IMR-90 (cell line): ENCODE measurements at regions not wholly inside any gene's neighbourhood (a gene's known extent, or its start where the extent isn't known, plus 50 kb on each side); places are given as distances from the start of the nearest gene placed in this dataset.

Experiments used
- ATAC-seq: fragments of 200-7000 bp; cut with Tn5 transposase; 2 replicates; pipeline ENCODE4 v1.9.1; 2020; ENCODE audit warnings: low read depth, mild to moderate bottlenecking, moderate library complexity
- BruUV-seq: library from RNA; stranded (reverse); fragments of 400-500 nt; replicated peaks from 2 replicates; lab custom pipeline; 2021; lab: Mats Ljungman, UMichigan
- CTCF ChIA-PET: fragments of 300-600 bp; formaldehyde crosslinking; extraction: SDS; loops from one replicate; lab custom pipeline; 2021; ENCODE audit warnings: antibody characterized with exemption; lab: Yijun Ruan, JAX
- POLR2A ChIA-PET: fragments of 300-600 bp; sonication (Branson Sonifier 250); formaldehyde crosslinking; loops from one replicate; lab custom pipeline; 2022; ENCODE audit warnings: antibody characterized with exemption; ENCODE audit not compliant: unreplicated experiment; lab: Charles Lee
- DNase-seq: peaks from one replicate; pipeline ENCODE4 v3.0.0; 2013
- H2AFZ ChIP-seq: replicated peaks from 2 replicates; pipeline ENCODE3; 2013; ENCODE audit warnings: low read length, mild to moderate bottlenecking; ENCODE audit not compliant: poor library complexity
- H2AK5ac ChIP-seq: 2 replicates; pipeline ENCODE4 v1.6.1; 2013; ENCODE audit warnings: low read depth, low read length, inconsistent platforms
- H2AK9ac ChIP-seq: replicated peaks from 2 replicates; pipeline ENCODE3; 2013; ENCODE audit warnings: mild to moderate bottlenecking, low read depth, low read length, moderate library complexity; ENCODE audit not compliant: poor library complexity
- H2BK120ac ChIP-seq: 2 replicates; pipeline ENCODE4 v1.6.1; 2013; ENCODE audit warnings: low read depth, low read length, inconsistent platforms
- H2BK15ac ChIP-seq: 3 replicates; pipeline ENCODE4 v1.6.1; 2013; ENCODE audit warnings: low read depth, low read length, inconsistent platforms
- H2BK20ac ChIP-seq: 2 replicates; pipeline ENCODE4 v1.6.1; 2013; ENCODE audit warnings: low read depth, mild to moderate bottlenecking, inconsistent platforms, low read length, moderate library complexity
- H2BK5ac ChIP-seq: 2 replicates; pipeline ENCODE4 v1.6.1; 2013; ENCODE audit warnings: mild to moderate bottlenecking, low read depth, low read length, inconsistent platforms; ENCODE audit not compliant: poor library complexity, severe bottlenecking
- H3K14ac ChIP-seq: replicated peaks from 2 replicates; pipeline ENCODE4 v1.6.1; 2013; ENCODE audit warnings: low read depth, low read length, inconsistent platforms
- H3K18ac ChIP-seq: 2 replicates; pipeline ENCODE4 v1.6.1; 2013; ENCODE audit warnings: low read depth, low read length, control low read depth
- H3K23ac ChIP-seq: 2 replicates; pipeline ENCODE4 v1.6.1; 2013; ENCODE audit warnings: low read depth, low read length, inconsistent platforms
- H3K27ac ChIP-seq: 2 replicates; pipeline ENCODE4 v1.5.1; 2013; ENCODE audit warnings: mild to moderate bottlenecking, control low read depth, low read length; ENCODE audit not compliant: insufficient read depth
- H3K27me3 ChIP-seq: 2 replicates; pipeline ENCODE4 v1.6.1; 2013; ENCODE audit warnings: low read length; ENCODE audit not compliant: control insufficient read depth, insufficient read depth
- H3K36me3 ChIP-seq: 2 replicates; pipeline ENCODE4 v1.6.1; 2013; ENCODE audit warnings: low read length, mixed read lengths; ENCODE audit not compliant: control insufficient read depth, insufficient read depth
- H3K4ac ChIP-seq: 2 replicates; pipeline ENCODE4 v1.6.1; 2013; ENCODE audit warnings: low read depth, low read length, inconsistent platforms
- H3K4me1 ChIP-seq: 2 replicates; pipeline ENCODE4 v1.6.1; 2013; ENCODE audit warnings: low read length, mixed read lengths; ENCODE audit not compliant: control insufficient read depth, insufficient read depth
- H3K4me2 ChIP-seq: 2 replicates; pipeline ENCODE4 v1.6.1; 2013; ENCODE audit warnings: low read depth, mild to moderate bottlenecking, control low read depth, low read length, moderate library complexity
- H3K4me3 ChIP-seq: 2 replicates; pipeline ENCODE4 v1.5.1; 2013; ENCODE audit warnings: low read depth, mild to moderate bottlenecking, control low read depth, low read length, moderate library complexity; ENCODE audit not compliant: insufficient read depth
- H3K56ac ChIP-seq: 2 replicates; pipeline ENCODE4 v1.6.1; 2013; ENCODE audit warnings: low read length, inconsistent platforms; ENCODE audit not compliant: insufficient read depth; ENCODE audit errors: extremely low read depth
- H3K79me1 ChIP-seq, 2 experiments: 2 replicates each; pipeline ENCODE4 v1.6.1; 2013; ENCODE audit warnings: low read length in 2 of 2, inconsistent platforms in 1 of 2, low read depth in 1 of 2
- H3K9ac ChIP-seq: 2 replicates; pipeline ENCODE4 v1.6.1; 2013; ENCODE audit warnings: low read depth, low read length, control low read depth
- H3K9me1 ChIP-seq: 2 replicates; pipeline ENCODE4 v1.6.1; 2013; ENCODE audit warnings: low read length, inconsistent platforms; ENCODE audit not compliant: insufficient read depth
- H3K9me3 ChIP-seq: 2 replicates; pipeline ENCODE4 v1.6.1; 2013; ENCODE audit warnings: low read length; ENCODE audit not compliant: control insufficient read depth, insufficient read depth
- H4K20me1 ChIP-seq: 2 replicates; pipeline ENCODE4 v1.6.1; 2013; ENCODE audit warnings: low read length, inconsistent platforms; ENCODE audit not compliant: insufficient read depth
- H4K5ac ChIP-seq: 2 replicates; pipeline ENCODE4 v1.6.1; 2013; ENCODE audit warnings: mild to moderate bottlenecking, low read depth, low read length, control low read depth
- H4K8ac ChIP-seq, 2 experiments: 2 replicates each; pipeline ENCODE4 v1.6.1; 2013; ENCODE audit warnings: low read depth in 2 of 2, low read length in 2 of 2, control low read depth in 1 of 2, inconsistent platforms in 1 of 2
- H4K91ac ChIP-seq: 2 replicates; pipeline ENCODE4 v1.6.1; 2013; ENCODE audit warnings: low read depth, low read length, inconsistent platforms; ENCODE audit not compliant: insufficient read depth
- BHLHE40 ChIP-seq: fragments of 150-350 bp; IDR thresholded peaks from 2 replicates; pipeline ENCODE4 v1.6.1; 2016; ENCODE audit warnings: mild to moderate bottlenecking, low read depth, low read length
- CEBPB ChIP-seq: IDR thresholded peaks from 2 replicates; pipeline ENCODE4 v1.6.1; 2012; ENCODE audit warnings: low read depth, low read length, improper control_type of control experiment
- CHD1 ChIP-seq: IDR thresholded peaks from 2 replicates; pipeline ENCODE4 v1.6.1; 2012; ENCODE audit warnings: low read depth, low read length, improper control_type of control experiment
- CTCF ChIP-seq: conservative IDR thresholded peaks from 2 replicates; pipeline ENCODE4 v1.5.1; 2012; ENCODE audit warnings: mild to moderate bottlenecking, low read depth, low read length, improper control_type of control experiment
- FOS ChIP-seq: fragments of 150-350 bp; IDR thresholded peaks from 2 replicates; pipeline ENCODE4 v1.6.1; 2016; ENCODE audit warnings: low read depth, low read length
- MAFK ChIP-seq: IDR thresholded peaks from 2 replicates; pipeline ENCODE4 v1.6.1; 2012; ENCODE audit warnings: low read depth, low read length, improper control_type of control experiment
- MAZ ChIP-seq: IDR thresholded peaks from 2 replicates; pipeline ENCODE4 v1.6.1; 2012; ENCODE audit warnings: low read depth, mild to moderate bottlenecking, low read length, improper control_type of control experiment, moderate library complexity, borderline replicate concordance
- MXI1 ChIP-seq: IDR thresholded peaks from 2 replicates; pipeline ENCODE4 v1.6.1; 2012; ENCODE audit warnings: low read depth, mild to moderate bottlenecking, low read length, moderate library complexity, borderline replicate concordance
- NFE2L2 ChIP-seq: fragments of 150-350 bp; IDR thresholded peaks from 2 replicates; pipeline ENCODE4 v1.6.1; 2016; ENCODE audit warnings: low read depth, mild to moderate bottlenecking, low read length
- POLR2A ChIP-seq: IDR thresholded peaks from 2 replicates; pipeline ENCODE4 v1.6.1; 2012; ENCODE audit warnings: mild to moderate bottlenecking, low read depth, low read length
- RAD21 ChIP-seq: IDR thresholded peaks from 2 replicates; pipeline ENCODE4 v1.6.1; 2012; ENCODE audit warnings: low read length, improper control_type of control experiment
- RCOR1 ChIP-seq: IDR thresholded peaks from 2 replicates; pipeline ENCODE4 v1.6.1; 2012; ENCODE audit warnings: mild to moderate bottlenecking, low read length, improper control_type of control experiment; ENCODE audit not compliant: insufficient replicate concordance
- RFX5 ChIP-seq: IDR thresholded peaks from 2 replicates; pipeline ENCODE4 v1.8.0; 2012; ENCODE audit warnings: low read depth, mild to moderate bottlenecking, low read length, moderate library complexity
- SMC3 ChIP-seq: fragments of 150-350 bp; IDR thresholded peaks from 2 replicates; pipeline ENCODE4 v1.6.1; 2016; ENCODE audit warnings: low read depth, mild to moderate bottlenecking, antibody characterized with exemption, low read length, moderate library complexity
- USF2 ChIP-seq: fragments of 150-350 bp; IDR thresholded peaks from 2 replicates; pipeline ENCODE4 v1.6.1; 2017; ENCODE audit warnings: mild to moderate bottlenecking, antibody characterized with exemption, low read length, low read depth
- WGBS, 2 experiments: methylation state at CpG; one replicate each; pipeline versions ENCODE4 v1.1.5 to v1.1.7; 2013; ENCODE audit warnings: missing lambda C conversion rate in 2 of 2; ENCODE audit not compliant: insufficient read length in 1 of 2; ENCODE audit errors: extremely low coverage in 2 of 2; 5-methylcytosine and 5-hydroxymethylcytosine counted together
- dilution Hi-C: fragments of 300-500 bp; cut with HindIII; formaldehyde crosslinking; loops from one replicate; pipeline ENCODE4 v1.14.3; 2018; ENCODE audit warnings: low sequenced_read_pairs; ENCODE audit not compliant: unreplicated experiment
- in situ Hi-C: fragments of 300-500 bp; cut with MboI; formaldehyde crosslinking; loops from 3 replicates; pipeline ENCODE4 v1.14.3; 2019; ENCODE audit warnings: low sequenced_read_pairs, inconsistent platforms, mixed read lengths
- intact Hi-C: fragments of 100-400 bp; cut with micrococcal nuclease; formaldehyde crosslinking; loops from 2 replicates; pipeline ENCODE4 v1.10.0; 2022
- TF ChIP-seq, protein P1 (sequence below): fragments of 150-350 bp; IDR thresholded peaks from 2 replicates; pipeline ENCODE4 v1.6.1; 2016; ENCODE audit warnings: low read depth, mild to moderate bottlenecking, low read length, moderate library complexity, borderline replicate concordance

DNA sequence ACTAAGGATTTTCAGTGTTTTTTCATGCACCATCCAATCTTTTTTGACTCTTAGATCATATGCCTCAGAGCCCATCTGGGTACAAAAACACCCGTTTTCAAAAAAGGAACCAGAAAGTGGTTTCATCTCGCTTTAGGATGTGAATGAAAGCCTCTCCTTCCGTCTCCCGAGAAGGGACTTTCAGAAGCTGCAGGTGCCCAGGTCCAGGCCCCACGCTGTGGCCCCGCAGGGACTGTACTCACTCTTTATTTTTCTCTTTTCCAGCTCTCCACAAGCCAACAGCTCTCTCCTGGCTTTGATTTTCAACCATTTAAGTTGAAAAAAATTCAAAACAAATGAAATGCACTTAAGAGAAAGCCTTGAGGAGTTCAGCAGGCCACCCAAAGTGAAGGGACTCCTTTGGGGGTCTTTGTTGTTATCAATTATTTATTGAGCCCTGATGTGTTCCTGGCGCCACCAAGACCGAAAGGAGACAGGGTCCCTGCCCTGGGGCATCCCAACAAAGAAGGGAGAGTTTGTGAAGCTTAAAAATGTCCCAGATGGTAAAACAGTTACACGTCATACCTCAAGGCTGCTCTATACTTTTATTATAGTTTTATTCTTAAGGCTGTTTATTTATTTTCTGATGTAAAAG lies 467.3 kb downstream of the PREX1 start:
- Histone ChIP-seq H3K4ac (no peak overlapping the region), H2AK5ac (no peak overlapping the region), H2BK120ac (no peak overlapping the region), H3K9me3 (no peaks in the 10 kb centered on the region), H4K91ac (no peak overlapping the region), H3K27ac (no peak overlapping the region), H3K18ac (no peak overlapping the region), H2BK5ac (no peak overlapping the region), H3K4me3 (no peak overlapping the region), H2BK20ac (no peak overlapping the region), H4K20me1 (no peaks in the 10 kb centered on the region), H3K56ac (no peak overlapping the region), H4K5ac (no peak overlapping the region), H3K9me1 (no peaks in the 10 kb centered on the region), H4K8ac (no peak overlapping the region), H2AK9ac (no peak overlapping the region), H3K4me1 (no peaks in the 10 kb centered on the region), H3K79me1 (no peaks in the 10 kb centered on the region), H2BK15ac (no peak overlapping the region), H3K23ac (no peak overlapping the region), H3K27me3 (no peaks in the 10 kb centered on the region; the same call in 1 of the 2 replicates), H3K14ac (no peak overlapping the region), H2AFZ (no peak overlapping the region), H3K4me2 (no peak overlapping the region), H3K9ac (no peak overlapping the region), H3K36me3 (no peaks in the 10 kb centered on the region)
- ATAC-seq (no peak), DNase-seq (no peak)
- WGBS, 2 experiments = no CpG with 5 or more reads among the region's 9 CpGs
- dilution Hi-C loops = no loop called here
- TF ChIP-seq USF2 (no peak), RCOR1 (no peak), RAD21 (no peak), BHLHE40 (no peak), NFE2L2 (no peak), CTCF (no peak), MAFK (no peak), CEBPB (no peak), MAZ (no peak), MXI1 (no peak), RFX5 (no peak), POLR2A (no peak), SMC3 (no peak), FOS (no peak), CHD1 (no peak)
- TF ChIP-seq, protein P1, sequence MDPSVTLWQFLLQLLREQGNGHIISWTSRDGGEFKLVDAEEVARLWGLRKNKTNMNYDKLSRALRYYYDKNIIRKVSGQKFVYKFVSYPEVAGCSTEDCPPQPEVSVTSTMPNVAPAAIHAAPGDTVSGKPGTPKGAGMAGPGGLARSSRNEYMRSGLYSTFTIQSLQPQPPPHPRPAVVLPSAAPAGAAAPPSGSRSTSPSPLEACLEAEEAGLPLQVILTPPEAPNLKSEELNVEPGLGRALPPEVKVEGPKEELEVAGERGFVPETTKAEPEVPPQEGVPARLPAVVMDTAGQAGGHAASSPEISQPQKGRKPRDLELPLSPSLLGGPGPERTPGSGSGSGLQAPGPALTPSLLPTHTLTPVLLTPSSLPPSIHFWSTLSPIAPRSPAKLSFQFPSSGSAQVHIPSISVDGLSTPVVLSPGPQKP = no peak
- POLR2A ChIA-PET = no interaction called here
- intact Hi-C loops = no loop called here
- in situ Hi-C loops = no loop called here
- CTCF ChIA-PET = no interaction called here
- no TSS peak for BruUV-seq
